Fibroblast of mammary gland (primary cell): ENCODE measurements at regions not wholly inside any gene's neighbourhood (a gene's known extent, or its start where the extent isn't known, plus 50 kb on each side); places are given as distances from the start of the nearest gene placed in this dataset.

Experiments used
- DNase-seq: peaks from one replicate; pipeline ENCODE4 v3.0.0-alpha.2; 2010; ENCODE audit warnings: low read depth
- H3K4me3 ChIP-seq: 2 replicates; pipeline ENCODE4 v1.5.1; 2011; ENCODE audit warnings: low read depth, mild to moderate bottlenecking, low read length, moderate library complexity; ENCODE audit not compliant: control insufficient read depth
- TF ChIP-seq, protein P1 (sequence below): conservative IDR thresholded peaks from 2 replicates; pipeline ENCODE4 v1.5.1; 2011; ENCODE audit warnings: low read depth, low read length, inconsistent platforms; ENCODE audit not compliant: control insufficient read depth, insufficient read depth

DNA sequence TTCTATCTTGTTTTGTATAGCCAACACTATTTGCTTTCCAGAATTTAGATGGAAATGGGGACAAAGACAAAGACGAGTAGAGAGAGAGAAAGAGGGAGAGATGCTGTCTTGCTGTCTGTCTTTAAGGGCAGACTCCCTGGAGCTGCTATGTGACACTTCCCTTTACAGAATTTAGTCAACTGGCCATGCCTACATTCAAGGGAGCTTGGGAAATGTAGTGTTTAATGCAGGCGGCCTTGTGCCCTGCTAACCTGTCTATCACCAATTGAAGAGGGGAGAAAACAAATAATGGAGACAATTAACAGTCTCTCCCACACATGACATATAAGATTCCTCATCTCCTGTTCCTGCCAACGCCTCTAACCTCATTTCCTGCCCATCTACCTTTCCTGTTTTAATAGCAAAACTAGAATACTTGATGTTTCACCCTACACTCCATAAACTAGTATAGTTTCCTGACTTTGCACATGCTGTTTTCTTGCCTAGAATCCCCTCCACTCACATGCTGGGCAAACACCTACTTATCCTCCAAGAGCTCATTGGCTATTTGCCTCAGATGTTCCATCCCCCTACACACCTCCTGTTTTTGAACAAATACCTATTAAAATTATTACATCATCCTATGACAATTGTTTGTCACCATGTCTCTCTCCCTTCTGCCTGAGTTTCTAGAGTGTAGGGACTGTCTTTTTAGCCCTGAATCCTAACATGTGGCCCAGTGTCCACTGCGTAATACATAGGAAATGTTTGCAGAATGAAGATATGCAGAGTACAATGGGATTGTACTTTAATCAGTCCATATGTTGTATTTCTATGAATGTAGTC, 117.2 kb downstream of the SLC25A24 start:
- no peak for DNase-seq
- no peak overlapping the region for H3K4me3 ChIP-seq
- TF ChIP-seq, protein P1, sequence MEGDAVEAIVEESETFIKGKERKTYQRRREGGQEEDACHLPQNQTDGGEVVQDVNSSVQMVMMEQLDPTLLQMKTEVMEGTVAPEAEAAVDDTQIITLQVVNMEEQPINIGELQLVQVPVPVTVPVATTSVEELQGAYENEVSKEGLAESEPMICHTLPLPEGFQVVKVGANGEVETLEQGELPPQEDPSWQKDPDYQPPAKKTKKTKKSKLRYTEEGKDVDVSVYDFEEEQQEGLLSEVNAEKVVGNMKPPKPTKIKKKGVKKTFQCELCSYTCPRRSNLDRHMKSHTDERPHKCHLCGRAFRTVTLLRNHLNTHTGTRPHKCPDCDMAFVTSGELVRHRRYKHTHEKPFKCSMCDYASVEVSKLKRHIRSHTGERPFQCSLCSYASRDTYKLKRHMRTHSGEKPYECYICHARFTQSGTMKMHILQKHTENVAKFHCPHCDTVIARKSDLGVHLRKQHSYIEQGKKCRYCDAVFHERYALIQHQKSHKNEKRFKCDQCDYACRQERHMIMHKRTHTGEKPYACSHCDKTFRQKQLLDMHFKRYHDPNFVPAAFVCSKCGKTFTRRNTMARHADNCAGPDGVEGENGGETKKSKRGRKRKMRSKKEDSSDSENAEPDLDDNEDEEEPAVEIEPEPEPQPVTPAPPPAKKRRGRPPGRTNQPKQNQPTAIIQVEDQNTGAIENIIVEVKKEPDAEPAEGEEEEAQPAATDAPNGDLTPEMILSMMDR, result no peak

DNA sequence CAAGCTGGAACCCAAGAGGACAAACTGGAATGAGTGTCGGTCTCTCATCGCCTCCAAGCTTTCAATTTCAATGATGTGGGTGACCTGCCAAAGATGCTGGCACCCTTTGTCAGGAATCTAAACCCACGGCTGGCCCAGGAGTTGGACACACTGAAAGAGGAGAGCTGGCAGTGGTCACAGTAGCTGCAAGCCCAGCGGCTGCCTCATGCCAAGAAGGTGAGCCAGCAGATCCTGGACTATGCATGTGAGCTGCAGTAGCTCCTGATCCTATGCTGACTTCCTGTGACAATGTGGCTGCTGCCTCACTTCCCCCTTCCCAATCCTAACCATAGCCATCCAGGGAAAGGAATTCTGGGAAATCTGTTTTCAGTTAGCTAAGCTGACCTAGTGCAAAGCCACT, 117.0 kb upstream of the VAV3 start:
- H3K4me3 ChIP-seq, result no peak overlapping the region
- TF ChIP-seq, protein P1, result no peak
- peak; percentile 15 for DNase-seq

DNA sequence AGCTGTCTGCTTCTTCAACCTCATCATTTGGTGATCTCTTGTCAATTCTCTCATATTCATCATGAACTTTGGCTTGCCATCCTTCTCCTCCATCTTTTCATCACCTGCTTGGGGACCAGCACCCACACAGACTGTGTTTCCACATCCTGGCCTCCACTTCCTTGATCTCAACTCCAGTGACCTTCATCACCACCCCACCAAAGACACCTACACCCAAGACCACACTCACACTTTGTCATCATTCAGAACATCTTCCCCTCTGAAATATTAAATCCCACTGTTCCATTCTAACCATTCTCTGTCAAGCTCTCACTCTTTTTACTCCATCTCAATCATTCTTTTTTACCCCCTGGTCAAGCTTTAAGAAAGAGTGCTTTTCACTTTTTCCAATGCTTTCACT, 115.5 kb upstream of the VAV3 start:
- TF ChIP-seq, protein P1, result no peak
- no peak for DNase-seq
- H3K4me3 ChIP-seq, result no peak overlapping the region

DNA sequence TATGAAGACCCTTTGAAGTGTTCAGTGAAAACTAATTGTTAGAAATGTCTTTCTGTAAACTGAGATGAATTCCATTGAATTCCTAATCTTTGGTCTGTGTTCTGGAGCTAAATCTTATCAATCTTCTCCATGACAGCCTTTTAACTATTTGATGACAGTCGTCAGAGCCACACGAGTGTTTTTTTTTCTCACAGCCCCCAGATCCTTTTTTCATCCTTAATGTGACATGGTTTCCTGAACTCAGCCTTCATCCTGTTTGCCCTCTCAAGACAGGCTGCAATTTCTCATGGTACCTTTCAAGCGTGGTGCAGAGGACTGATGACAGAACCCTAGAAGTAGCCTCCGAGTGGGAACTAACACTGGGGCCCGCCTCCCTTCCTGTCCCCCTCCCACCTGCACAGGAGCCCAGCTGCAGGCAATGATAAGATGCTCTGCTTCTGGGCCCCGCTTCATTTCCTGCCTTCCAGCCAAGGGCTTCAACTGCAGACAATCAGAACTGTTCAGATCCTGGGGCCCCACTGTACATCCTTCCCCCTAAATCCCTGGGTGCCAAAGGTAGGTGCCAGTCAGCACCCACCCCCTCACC, 114.6 kb upstream of the VAV3 start:
- no peak overlapping the region for H3K4me3 ChIP-seq
- no peak for DNase-seq
- TF ChIP-seq, protein P1, result no peak

DNA sequence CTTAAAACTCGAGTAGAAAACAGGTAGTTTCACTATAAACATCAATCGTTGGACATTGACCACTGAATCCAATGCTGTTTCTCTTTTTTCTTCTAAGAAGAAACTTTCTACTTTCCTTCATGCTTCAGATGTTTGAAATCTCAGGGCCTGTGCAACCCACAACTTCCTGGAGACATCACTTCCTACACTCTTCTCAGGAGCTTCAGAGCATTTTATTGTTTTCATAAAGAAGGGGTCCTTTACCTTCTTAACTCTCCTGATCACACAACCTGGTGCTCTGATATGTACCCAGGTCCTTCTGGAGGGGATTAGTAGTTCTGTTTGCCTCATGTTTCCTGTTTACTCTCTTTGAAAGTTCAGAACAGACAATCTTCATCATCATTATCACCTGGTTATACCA, 113.0 kb upstream of the VAV3 start:
- TF ChIP-seq, protein P1, result no peak
- DNase-seq, result no peak
- no peak overlapping the region for H3K4me3 ChIP-seq

DNA sequence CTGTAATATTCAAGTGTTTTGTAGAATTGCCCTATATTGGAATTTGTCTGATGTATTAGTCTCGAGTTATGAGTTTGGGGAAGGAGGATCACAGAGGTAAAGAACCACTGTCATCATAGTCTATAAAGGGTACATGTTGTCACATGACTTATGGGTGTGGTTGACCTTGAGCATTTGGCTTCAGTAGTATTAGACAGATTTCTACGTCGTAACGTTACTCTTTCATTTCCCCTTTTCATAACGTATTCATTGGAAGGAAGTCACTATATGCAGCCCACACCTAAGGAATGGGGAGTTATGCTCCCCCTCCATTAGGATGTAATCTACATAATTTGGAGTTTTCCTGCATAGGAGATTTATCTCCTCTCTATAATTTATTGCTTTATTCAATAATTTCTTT, 110.1 kb upstream of the VAV3 start:
- H3K4me3 ChIP-seq, result no peak overlapping the region
- TF ChIP-seq, protein P1, result no peak
- DNase-seq, result no peak

DNA sequence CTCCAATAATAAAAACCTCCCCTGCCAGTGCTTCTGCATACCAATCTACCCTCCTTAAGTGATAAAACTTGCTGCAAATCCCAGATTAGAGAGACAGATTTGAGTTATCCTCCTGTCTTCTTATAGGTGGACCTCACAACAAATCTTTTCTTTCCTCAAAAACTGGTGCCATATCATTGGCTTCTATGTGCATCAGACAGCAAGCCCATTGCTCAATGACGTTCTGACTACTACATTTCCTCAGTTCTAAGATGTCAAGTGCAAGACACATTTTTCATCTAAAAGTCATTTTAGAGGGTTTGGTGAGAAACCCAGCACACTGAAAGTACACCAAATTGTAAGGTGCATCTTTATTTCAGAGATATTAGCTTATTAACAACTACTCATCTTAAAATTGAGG, 107.8 kb upstream of the VAV3 start:
- TF ChIP-seq, protein P1, result no peak
- H3K4me3 ChIP-seq, result no peak overlapping the region
- DNase-seq, result no peak
